OCI-LY1 (cell line): ENCODE measurements at regions not wholly inside any gene's neighbourhood (a gene's known extent, or its start where the extent isn't known, plus 50 kb on each side); places are given as distances from the start of the nearest gene placed in this dataset.

ENCODE experiments used
- EZH2 ChIP-seq: fragments of 200-600 bp; sonication (generic), shearing (Covaris generic); IDR thresholded peaks from 2 replicates; pipeline ENCODE4 v1.8.0; 2017; ENCODE audit warnings: borderline replicate concordance, mixed run types, mild to moderate bottlenecking, antibody characterized with exemption, low read length, moderate library complexity, mixed read lengths
- TF ChIP-seq, protein P1 (sequence below): fragments of 200-600 bp; sonication (generic), shearing (Covaris generic); IDR thresholded peaks from 2 replicates; pipeline ENCODE4 v1.5.1; 2017; ENCODE audit warnings: mild to moderate bottlenecking, antibody characterized with exemption, low read length, moderate library complexity, mixed read lengths

DNA sequence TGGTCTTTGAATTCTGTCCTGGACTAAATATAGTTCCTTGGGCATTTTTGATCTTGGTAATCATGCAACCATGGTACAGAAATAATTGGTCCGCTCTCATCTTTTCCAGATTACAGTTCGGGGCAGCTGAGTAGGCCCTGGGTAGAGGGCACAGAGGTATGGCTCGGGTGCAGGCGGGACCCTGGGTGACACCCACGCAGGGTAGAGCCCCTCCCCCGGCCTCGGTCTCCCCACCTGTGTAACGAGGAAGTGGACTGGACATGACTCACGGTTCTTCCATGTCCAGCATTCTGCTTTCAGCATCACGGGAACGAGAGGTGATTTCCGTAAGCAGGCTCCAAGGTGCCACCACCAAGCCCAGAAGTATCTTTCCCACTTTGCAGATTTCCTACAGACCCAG is 91.0 kb upstream of the DIO3 start:
- TF ChIP-seq, protein P1, sequence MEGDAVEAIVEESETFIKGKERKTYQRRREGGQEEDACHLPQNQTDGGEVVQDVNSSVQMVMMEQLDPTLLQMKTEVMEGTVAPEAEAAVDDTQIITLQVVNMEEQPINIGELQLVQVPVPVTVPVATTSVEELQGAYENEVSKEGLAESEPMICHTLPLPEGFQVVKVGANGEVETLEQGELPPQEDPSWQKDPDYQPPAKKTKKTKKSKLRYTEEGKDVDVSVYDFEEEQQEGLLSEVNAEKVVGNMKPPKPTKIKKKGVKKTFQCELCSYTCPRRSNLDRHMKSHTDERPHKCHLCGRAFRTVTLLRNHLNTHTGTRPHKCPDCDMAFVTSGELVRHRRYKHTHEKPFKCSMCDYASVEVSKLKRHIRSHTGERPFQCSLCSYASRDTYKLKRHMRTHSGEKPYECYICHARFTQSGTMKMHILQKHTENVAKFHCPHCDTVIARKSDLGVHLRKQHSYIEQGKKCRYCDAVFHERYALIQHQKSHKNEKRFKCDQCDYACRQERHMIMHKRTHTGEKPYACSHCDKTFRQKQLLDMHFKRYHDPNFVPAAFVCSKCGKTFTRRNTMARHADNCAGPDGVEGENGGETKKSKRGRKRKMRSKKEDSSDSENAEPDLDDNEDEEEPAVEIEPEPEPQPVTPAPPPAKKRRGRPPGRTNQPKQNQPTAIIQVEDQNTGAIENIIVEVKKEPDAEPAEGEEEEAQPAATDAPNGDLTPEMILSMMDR: no peak
- no peak for TF ChIP-seq EZH2
